ENCODE measurements at regions not wholly inside any gene's neighbourhood (a gene's known extent, or its start where the extent isn't known, plus 50 kb on each side); places are given as distances from the start of the nearest gene placed in this dataset.

GRCh38 chr16:6690741-6691140, 641.9 kb upstream of the RBFOX1 start:
- TF ChIP-seq E2F5 (CRISPR knock-in tag; conservative IDR thresholded peaks at IDR 0.05), result no peak
- TF ChIP-seq ZNF850 (CRISPR knock-in tag; conservative IDR thresholded peaks at IDR 0.05), result no peak
- TF ChIP-seq CTCF (CRISPR knock-in tag; IDR thresholded peaks at IDR 0.05), result no peak
- no peak for TF ChIP-seq CEBPB (IDR thresholded peaks at IDR 0.05; ENCODE audit: borderline replicate concordance, low read depth, low read length)
- TF ChIP-seq NFE2L1 (CRISPR knock-in tag; IDR thresholded peaks at IDR 0.05; ENCODE audit: borderline replicate concordance), result no peak
- no peak for TF ChIP-seq NCOA5 (CRISPR knock-in tag; IDR thresholded peaks at IDR 0.05)
- no peak for TF ChIP-seq EZH2 (conservative IDR thresholded peaks at IDR 0.05; ENCODE audit: low read depth, low read length)
- TF ChIP-seq PHB2 (IDR thresholded peaks at IDR 0.05; ENCODE audit: partially characterized antibody), result no peak
- TF ChIP-seq ZNF484 (CRISPR knock-in tag; IDR thresholded peaks at IDR 0.05; ENCODE audit: borderline replicate concordance, low read depth), result no peak
- no peak for TF ChIP-seq CREB1 (IDR thresholded peaks at IDR 0.05)
- no peak for TF ChIP-seq CREB1 (CRISPR knock-in tag; IDR thresholded peaks at IDR 0.05)

All from HepG2 (cell line).